HEK293 (cell line): ENCODE measurements at regions not wholly inside any gene's neighbourhood (a gene's known extent, or its start where the extent isn't known, plus 50 kb on each side); places are given as distances from the start of the nearest gene placed in this dataset.

Source experiments
- CTCF ChIA-PET: fragments of 350-600 bp; formaldehyde crosslinking; extraction: SDS; loops from one replicate; lab custom pipeline; 2021; ENCODE audit warnings: antibody characterized with exemption; lab: Yijun Ruan, JAX
- POLR2A ChIA-PET: fragments of 300-600 bp; formaldehyde crosslinking; extraction: SDS; loops from one replicate; lab custom pipeline; 2020; ENCODE audit warnings: antibody characterized with exemption, inconsistent platforms; lab: Yijun Ruan, JAX
- H3K27ac ChIP-seq: fragments of 200-500 bp; sonication (Bioruptor generic); 2 replicates; pipeline ENCODE4 v1.5.1; 2014; ENCODE audit warnings: low read depth, low read length, control low read depth, inconsistent platforms; ENCODE audit errors: extremely low read depth
- H3K36me3 ChIP-seq, 2 experiments: fragments of 200-500 bp in 1 of 2; sonication (Bioruptor generic) in 1 of 2; 1 replicate in 1 of 2; 2 replicates in 1 of 2; pipeline ENCODE4 v1.5.1; 2014 to 2017; ENCODE audit warnings: inconsistent platforms in 2 of 2, low read length in 2 of 2; ENCODE audit not compliant: control insufficient read depth in 2 of 2, insufficient read depth in 1 of 2
- H3K4me1 ChIP-seq: fragments of 200-500 bp; sonication (Bioruptor generic); 2 replicates; pipeline ENCODE4 v1.5.1; 2014; ENCODE audit warnings: mild to moderate bottlenecking, low read length, inconsistent platforms; ENCODE audit not compliant: control insufficient read depth, insufficient read depth
- H3K4me3 ChIP-seq: 2 replicates; pipeline ENCODE4 v1.5.1; 2011; ENCODE audit warnings: low read depth, mild to moderate bottlenecking, control low read depth, low read length, moderate library complexity
- H3K9me3 ChIP-seq: fragments of 200-500 bp; sonication (Bioruptor generic); 2 replicates; pipeline ENCODE4 v1.5.1; 2014; ENCODE audit warnings: low read depth, low read length, inconsistent platforms; ENCODE audit not compliant: control insufficient read depth, insufficient read depth
- KLF1 ChIP-seq: fragments of 450-650 bp; formaldehyde crosslinking; IDR thresholded peaks from 2 replicates; pipeline ENCODE4 v1.5.1; 2016; ENCODE audit warnings: missing biosample characterization, missing genetic modification characterization
- OSR2 ChIP-seq: fragments of 450-650 bp; formaldehyde crosslinking; IDR thresholded peaks from 2 replicates; pipeline ENCODE4 v1.5.1; 2016; ENCODE audit warnings: missing biosample characterization, missing genetic modification characterization
- SP3 ChIP-seq: fragments of 450-650 bp; formaldehyde crosslinking; IDR thresholded peaks from 2 replicates; pipeline ENCODE4 v1.5.1; 2016; ENCODE audit warnings: missing biosample characterization, missing genetic modification characterization
- TCF7L2 ChIP-seq: IDR thresholded peaks from 2 replicates; pipeline ENCODE4 v1.6.1; 2011; ENCODE audit warnings: low read depth, mild to moderate bottlenecking, inconsistent platforms, low read length, moderate library complexity, borderline replicate concordance
- WT1 ChIP-seq: fragments of 450-650 bp; formaldehyde crosslinking; IDR thresholded peaks from 2 replicates; pipeline ENCODE4 v1.5.1; 2016; ENCODE audit warnings: missing biosample characterization, missing genetic modification characterization
- YY1 ChIP-seq: fragments of 450-650 bp; formaldehyde crosslinking; IDR thresholded peaks from 2 replicates; pipeline ENCODE4 v1.5.1; 2018; ENCODE audit warnings: missing biosample characterization, missing genetic modification characterization
- ZBTB17 ChIP-seq: fragments of 450-650 bp; formaldehyde crosslinking; IDR thresholded peaks from 2 replicates; pipeline ENCODE4 v1.5.1; 2016; ENCODE audit warnings: missing biosample characterization, missing genetic modification characterization
- ZNF157 ChIP-seq: fragments of 450-650 bp; formaldehyde crosslinking; IDR thresholded peaks from 2 replicates; pipeline ENCODE4 v1.5.1; 2016; ENCODE audit warnings: missing biosample characterization, missing genetic modification characterization
- ZNF214 ChIP-seq: fragments of 450-650 bp; formaldehyde crosslinking; IDR thresholded peaks from 2 replicates; pipeline ENCODE4 v1.5.1; 2017; ENCODE audit warnings: missing biosample characterization, mild to moderate bottlenecking, missing genetic modification characterization, borderline replicate concordance
- ZNF266 ChIP-seq: fragments of 450-650 bp; formaldehyde crosslinking; IDR thresholded peaks from 2 replicates; pipeline ENCODE4 v1.5.1; 2016; ENCODE audit warnings: missing biosample characterization, missing genetic modification characterization, low read depth
- ZNF324 ChIP-seq: fragments of 450-650 bp; formaldehyde crosslinking; IDR thresholded peaks from 2 replicates; pipeline ENCODE4 v1.5.1; 2016; ENCODE audit warnings: missing biosample characterization, missing genetic modification characterization
- ZNF341 ChIP-seq: fragments of 450-650 bp; formaldehyde crosslinking; IDR thresholded peaks from 2 replicates; pipeline ENCODE4; 2016; ENCODE audit warnings: low read depth, missing biosample characterization, missing genetic modification characterization
- ZNF350 ChIP-seq: fragments of 450-650 bp; formaldehyde crosslinking; IDR thresholded peaks from 2 replicates; pipeline ENCODE4 v1.5.0; 2017; ENCODE audit warnings: missing biosample characterization, mild to moderate bottlenecking, missing genetic modification characterization
- ZNF571 ChIP-seq: fragments of 450-650 bp; formaldehyde crosslinking; IDR thresholded peaks from 2 replicates; pipeline ENCODE4 v1.5.0; 2017; ENCODE audit warnings: missing biosample characterization, missing genetic modification characterization
- ZNF600 ChIP-seq: fragments of 450-650 bp; formaldehyde crosslinking; IDR thresholded peaks from 2 replicates; pipeline ENCODE4 v1.5.1; 2016; ENCODE audit warnings: missing biosample characterization, missing genetic modification characterization
- ZNF623 ChIP-seq: fragments of 450-650 bp; formaldehyde crosslinking; IDR thresholded peaks from 2 replicates; pipeline ENCODE4 v1.5.1; 2016; ENCODE audit warnings: missing biosample characterization, missing genetic modification characterization
- ZNF658 ChIP-seq: fragments of 450-650 bp; formaldehyde crosslinking; IDR thresholded peaks from 2 replicates; pipeline ENCODE4; 2016; ENCODE audit warnings: missing biosample characterization, missing genetic modification characterization
- TF ChIP-seq, protein P1 (sequence below): fragments of 450-650 bp; formaldehyde crosslinking; IDR thresholded peaks from 2 replicates; pipeline ENCODE4 v1.5.1; 2016; ENCODE audit warnings: missing biosample characterization, missing genetic modification characterization
- TF ChIP-seq, protein P2 (sequence below): fragments of 450-650 bp; formaldehyde crosslinking; IDR thresholded peaks from 2 replicates; pipeline ENCODE4 v1.5.1; 2017; ENCODE audit warnings: missing biosample characterization, missing genetic modification characterization
- TF ChIP-seq, protein P3 (sequence below): fragments of 450-650 bp; formaldehyde crosslinking; IDR thresholded peaks from 2 replicates; pipeline ENCODE4 v1.5.1; 2017; ENCODE audit warnings: missing biosample characterization, missing genetic modification characterization
- TF ChIP-seq, protein P4 (sequence below): fragments of 450-650 bp; formaldehyde crosslinking; IDR thresholded peaks from 2 replicates; pipeline ENCODE4 v1.5.1; 2016; ENCODE audit warnings: missing biosample characterization, missing genetic modification characterization, borderline replicate concordance
- TF ChIP-seq, protein P5 (sequence below): fragments of 450-650 bp; formaldehyde crosslinking; IDR thresholded peaks from 2 replicates; pipeline ENCODE4 v1.5.1; 2016; ENCODE audit warnings: missing biosample characterization, missing genetic modification characterization, borderline replicate concordance

DNA sequence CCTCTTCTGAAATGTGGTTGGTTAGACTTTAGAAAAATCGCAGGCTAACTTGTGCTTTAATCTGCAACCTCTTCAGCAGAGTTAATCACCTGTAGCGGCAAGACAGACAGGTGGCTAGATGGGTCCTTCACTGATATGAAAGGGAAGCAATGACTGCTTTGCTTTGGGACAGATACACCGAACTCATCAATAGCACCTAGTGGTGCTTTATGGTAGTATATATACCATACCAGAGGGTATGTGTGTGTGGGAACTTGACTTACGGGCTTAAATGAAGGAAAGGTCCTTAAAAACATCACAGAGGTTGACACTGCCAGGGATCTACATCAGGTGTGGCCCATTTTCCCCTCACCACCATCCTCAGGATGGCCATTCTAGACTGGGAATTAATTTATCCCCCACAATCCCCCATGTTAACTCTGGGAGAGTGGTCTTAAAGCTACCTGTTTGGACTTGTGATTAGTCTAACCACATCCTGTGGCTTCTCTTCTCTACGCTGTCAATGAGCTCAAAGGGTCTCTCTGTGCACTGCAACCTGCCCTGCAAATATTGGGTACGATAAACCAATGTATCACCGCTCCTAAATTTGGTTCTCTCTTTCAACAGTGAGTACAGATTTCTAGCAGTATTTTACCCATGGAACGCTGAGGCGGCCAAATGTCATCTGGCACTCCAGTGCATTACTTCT, 162.7 kb downstream of the SIPA1L2 start:
- TF ChIP-seq KLF1: no peak
- TF ChIP-seq, protein P1, sequence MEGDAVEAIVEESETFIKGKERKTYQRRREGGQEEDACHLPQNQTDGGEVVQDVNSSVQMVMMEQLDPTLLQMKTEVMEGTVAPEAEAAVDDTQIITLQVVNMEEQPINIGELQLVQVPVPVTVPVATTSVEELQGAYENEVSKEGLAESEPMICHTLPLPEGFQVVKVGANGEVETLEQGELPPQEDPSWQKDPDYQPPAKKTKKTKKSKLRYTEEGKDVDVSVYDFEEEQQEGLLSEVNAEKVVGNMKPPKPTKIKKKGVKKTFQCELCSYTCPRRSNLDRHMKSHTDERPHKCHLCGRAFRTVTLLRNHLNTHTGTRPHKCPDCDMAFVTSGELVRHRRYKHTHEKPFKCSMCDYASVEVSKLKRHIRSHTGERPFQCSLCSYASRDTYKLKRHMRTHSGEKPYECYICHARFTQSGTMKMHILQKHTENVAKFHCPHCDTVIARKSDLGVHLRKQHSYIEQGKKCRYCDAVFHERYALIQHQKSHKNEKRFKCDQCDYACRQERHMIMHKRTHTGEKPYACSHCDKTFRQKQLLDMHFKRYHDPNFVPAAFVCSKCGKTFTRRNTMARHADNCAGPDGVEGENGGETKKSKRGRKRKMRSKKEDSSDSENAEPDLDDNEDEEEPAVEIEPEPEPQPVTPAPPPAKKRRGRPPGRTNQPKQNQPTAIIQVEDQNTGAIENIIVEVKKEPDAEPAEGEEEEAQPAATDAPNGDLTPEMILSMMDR (tag by site-specific recombination): 0 out of 2 replicates have a peak, but pooled peaks have one; percentile 13
- TF ChIP-seq ZNF350: no peak
- Histone ChIP-seq H3K27ac (no peak overlapping the region), H3K4me1 (peaks cover 16% of the 10 kb centered on the region), H3K4me3 (no peak overlapping the region), H3K36me3 (peaks cover 4 to 16% of the 10 kb centered on the region in 2 experiments; a peak in 2 of 3 replicates), H3K9me3 (no peaks in the 10 kb centered on the region)
- CTCF ChIA-PET: interaction anchor here (0.6 to 2.6 kb wide), 3 partner anchors 147 to 160 kb away, joined by 3 to 7 read pairs (median 4); no protein-coding TSS in a partner anchor
- POLR2A ChIA-PET: interaction anchor here (0.9 kb wide), 1 partner anchor 163 kb away, joined by 3 read pairs; the partner anchor contains the start of gene SIPA1L2

DNA sequence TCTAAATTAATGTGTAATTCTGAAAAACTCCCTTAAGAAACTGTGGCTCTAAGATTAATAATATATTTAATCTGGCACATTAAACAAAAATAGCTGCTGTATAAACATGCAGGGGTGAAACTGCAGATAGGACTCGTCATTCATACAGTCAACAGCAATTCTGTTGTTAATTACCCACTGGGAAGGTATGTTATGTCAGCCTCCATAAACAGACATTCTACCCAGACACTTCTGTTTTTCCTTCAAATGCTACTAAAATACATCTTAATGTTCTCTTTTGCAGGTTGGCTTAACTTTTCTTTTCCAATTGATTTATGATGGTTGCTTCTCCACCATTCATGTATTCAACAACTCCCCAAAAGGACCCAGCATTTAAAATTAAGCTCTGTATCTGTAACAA, 165.6 kb downstream of the SIPA1L2 start:
- H3K9me3 ChIP-seq: no peaks in the 10 kb centered on the region
- no peak overlapping the region for H3K4me3 ChIP-seq
- ChIA-PET POLR2A (no interaction called here), CTCF (no interaction called here)
- no peak overlapping the region for H3K27ac ChIP-seq
- peaks cover 0 to 11% of the 10 kb centered on the region in 2 experiments; a peak in 2 of 3 replicates for H3K36me3 ChIP-seq
- peaks cover 20% of the 10 kb centered on the region for H3K4me1 ChIP-seq
- no peak for TF ChIP-seq ZNF571 (tag by site-specific recombination)
- TF ChIP-seq SP3 (tag by site-specific recombination): no peak
- TF ChIP-seq ZNF157: no peak
- TF ChIP-seq YY1 (tag by site-specific recombination): no peak
- no peak for TF ChIP-seq ZNF341 (tag by site-specific recombination)
- no peak for TF ChIP-seq ZNF324 (tag by site-specific recombination)
- TF ChIP-seq, protein P2, sequence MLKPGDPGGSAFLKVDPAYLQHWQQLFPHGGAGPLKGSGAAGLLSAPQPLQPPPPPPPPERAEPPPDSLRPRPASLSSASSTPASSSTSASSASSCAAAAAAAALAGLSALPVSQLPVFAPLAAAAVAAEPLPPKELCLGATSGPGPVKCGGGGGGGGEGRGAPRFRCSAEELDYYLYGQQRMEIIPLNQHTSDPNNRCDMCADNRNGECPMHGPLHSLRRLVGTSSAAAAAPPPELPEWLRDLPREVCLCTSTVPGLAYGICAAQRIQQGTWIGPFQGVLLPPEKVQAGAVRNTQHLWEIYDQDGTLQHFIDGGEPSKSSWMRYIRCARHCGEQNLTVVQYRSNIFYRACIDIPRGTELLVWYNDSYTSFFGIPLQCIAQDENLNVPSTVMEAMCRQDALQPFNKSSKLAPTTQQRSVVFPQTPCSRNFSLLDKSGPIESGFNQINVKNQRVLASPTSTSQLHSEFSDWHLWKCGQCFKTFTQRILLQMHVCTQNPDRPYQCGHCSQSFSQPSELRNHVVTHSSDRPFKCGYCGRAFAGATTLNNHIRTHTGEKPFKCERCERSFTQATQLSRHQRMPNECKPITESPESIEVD (tag by site-specific recombination): peak; percentile 66
- no peak for TF ChIP-seq ZNF214 (tag by site-specific recombination)
- no peak for TF ChIP-seq ZNF266 (tag by site-specific recombination)
- TF ChIP-seq, protein P3, sequence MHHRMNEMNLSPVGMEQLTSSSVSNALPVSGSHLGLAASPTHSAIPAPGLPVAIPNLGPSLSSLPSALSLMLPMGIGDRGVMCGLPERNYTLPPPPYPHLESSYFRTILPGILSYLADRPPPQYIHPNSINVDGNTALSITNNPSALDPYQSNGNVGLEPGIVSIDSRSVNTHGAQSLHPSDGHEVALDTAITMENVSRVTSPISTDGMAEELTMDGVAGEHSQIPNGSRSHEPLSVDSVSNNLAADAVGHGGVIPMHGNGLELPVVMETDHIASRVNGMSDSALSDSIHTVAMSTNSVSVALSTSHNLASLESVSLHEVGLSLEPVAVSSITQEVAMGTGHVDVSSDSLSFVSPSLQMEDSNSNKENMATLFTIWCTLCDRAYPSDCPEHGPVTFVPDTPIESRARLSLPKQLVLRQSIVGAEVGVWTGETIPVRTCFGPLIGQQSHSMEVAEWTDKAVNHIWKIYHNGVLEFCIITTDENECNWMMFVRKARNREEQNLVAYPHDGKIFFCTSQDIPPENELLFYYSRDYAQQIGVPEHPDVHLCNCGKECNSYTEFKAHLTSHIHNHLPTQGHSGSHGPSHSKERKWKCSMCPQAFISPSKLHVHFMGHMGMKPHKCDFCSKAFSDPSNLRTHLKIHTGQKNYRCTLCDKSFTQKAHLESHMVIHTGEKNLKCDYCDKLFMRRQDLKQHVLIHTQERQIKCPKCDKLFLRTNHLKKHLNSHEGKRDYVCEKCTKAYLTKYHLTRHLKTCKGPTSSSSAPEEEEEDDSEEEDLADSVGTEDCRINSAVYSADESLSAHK (tag by site-specific recombination): no peak
- TF ChIP-seq ZNF600 (tag by site-specific recombination): no peak
- no peak for TF ChIP-seq ZNF623 (tag by site-specific recombination)
- TF ChIP-seq, protein P4, sequence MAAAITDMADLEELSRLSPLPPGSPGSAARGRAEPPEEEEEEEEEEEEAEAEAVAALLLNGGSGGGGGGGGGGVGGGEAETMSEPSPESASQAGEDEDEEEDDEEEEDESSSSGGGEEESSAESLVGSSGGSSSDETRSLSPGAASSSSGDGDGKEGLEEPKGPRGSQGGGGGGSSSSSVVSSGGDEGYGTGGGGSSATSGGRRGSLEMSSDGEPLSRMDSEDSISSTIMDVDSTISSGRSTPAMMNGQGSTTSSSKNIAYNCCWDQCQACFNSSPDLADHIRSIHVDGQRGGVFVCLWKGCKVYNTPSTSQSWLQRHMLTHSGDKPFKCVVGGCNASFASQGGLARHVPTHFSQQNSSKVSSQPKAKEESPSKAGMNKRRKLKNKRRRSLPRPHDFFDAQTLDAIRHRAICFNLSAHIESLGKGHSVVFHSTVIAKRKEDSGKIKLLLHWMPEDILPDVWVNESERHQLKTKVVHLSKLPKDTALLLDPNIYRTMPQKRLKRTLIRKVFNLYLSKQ (tag by site-specific recombination): no peak
- TF ChIP-seq WT1 (tag by site-specific recombination): no peak
- TF ChIP-seq ZBTB17 (tag by site-specific recombination): no peak
- peak; percentile 53 for TF ChIP-seq OSR2 (tag by site-specific recombination)
- no peak for TF ChIP-seq ZNF658 (tag by site-specific recombination)
- no peak for TF ChIP-seq TCF7L2
- TF ChIP-seq, protein P5, sequence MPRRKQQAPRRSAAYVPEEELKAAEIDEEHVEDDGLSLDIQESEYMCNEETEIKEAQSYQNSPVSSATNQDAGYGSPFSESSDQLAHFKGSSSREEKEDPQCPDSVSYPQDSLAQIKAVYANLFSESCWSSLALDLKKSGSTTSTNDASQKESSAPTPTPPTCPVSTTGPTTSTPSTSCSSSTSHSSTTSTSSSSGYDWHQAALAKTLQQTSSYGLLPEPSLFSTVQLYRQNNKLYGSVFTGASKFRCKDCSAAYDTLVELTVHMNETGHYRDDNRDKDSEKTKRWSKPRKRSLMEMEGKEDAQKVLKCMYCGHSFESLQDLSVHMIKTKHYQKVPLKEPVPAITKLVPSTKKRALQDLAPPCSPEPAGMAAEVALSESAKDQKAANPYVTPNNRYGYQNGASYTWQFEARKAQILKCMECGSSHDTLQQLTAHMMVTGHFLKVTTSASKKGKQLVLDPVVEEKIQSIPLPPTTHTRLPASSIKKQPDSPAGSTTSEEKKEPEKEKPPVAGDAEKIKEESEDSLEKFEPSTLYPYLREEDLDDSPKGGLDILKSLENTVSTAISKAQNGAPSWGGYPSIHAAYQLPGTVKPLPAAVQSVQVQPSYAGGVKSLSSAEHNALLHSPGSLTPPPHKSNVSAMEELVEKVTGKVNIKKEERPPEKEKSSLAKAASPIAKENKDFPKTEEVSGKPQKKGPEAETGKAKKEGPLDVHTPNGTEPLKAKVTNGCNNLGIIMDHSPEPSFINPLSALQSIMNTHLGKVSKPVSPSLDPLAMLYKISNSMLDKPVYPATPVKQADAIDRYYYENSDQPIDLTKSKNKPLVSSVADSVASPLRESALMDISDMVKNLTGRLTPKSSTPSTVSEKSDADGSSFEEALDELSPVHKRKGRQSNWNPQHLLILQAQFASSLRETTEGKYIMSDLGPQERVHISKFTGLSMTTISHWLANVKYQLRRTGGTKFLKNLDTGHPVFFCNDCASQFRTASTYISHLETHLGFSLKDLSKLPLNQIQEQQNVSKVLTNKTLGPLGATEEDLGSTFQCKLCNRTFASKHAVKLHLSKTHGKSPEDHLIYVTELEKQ (tag by site-specific recombination): no peak
